ENCODE measurements at regions not wholly inside any gene's neighbourhood (a gene's known extent, or its start where the extent isn't known, plus 50 kb on each side); places are given as distances from the start of the nearest gene placed in this dataset.
"Not testable (repeated sequence)": the region's sequence is repeated elsewhere in the genome, so short reads cannot be mapped to it uniquely, and the experiment has no call there.

DNA sequence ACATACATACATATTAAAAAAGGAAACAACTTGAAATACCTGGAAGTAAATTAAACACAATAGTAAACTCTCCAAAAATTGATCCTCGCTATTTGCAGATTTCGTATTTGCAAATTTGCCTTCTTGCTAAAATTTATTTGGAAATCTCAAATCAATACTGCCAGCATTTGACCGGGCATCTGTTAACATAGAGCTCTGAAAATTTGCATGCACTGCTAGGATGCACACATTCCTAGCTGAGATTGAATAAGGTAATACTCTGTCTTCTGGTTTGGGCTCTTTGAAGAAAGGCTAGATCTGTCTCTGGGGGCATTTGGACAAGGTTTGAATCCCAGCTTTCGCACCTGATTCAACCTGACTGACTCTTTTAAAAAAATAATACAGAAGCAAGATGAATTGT is 729.1 kb upstream of the MGAT4C start:
- TF ChIP-seq, protein P1, sequence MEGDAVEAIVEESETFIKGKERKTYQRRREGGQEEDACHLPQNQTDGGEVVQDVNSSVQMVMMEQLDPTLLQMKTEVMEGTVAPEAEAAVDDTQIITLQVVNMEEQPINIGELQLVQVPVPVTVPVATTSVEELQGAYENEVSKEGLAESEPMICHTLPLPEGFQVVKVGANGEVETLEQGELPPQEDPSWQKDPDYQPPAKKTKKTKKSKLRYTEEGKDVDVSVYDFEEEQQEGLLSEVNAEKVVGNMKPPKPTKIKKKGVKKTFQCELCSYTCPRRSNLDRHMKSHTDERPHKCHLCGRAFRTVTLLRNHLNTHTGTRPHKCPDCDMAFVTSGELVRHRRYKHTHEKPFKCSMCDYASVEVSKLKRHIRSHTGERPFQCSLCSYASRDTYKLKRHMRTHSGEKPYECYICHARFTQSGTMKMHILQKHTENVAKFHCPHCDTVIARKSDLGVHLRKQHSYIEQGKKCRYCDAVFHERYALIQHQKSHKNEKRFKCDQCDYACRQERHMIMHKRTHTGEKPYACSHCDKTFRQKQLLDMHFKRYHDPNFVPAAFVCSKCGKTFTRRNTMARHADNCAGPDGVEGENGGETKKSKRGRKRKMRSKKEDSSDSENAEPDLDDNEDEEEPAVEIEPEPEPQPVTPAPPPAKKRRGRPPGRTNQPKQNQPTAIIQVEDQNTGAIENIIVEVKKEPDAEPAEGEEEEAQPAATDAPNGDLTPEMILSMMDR (IDR thresholded peaks at IDR 0.05): no peak
- DNase-seq (ENCODE audit: low spot score): no peak
- Histone ChIP-seq H3K27ac (no peak overlapping the region), H3K4me3 (no peak overlapping the region)

- not testable (repeated sequence) for H3K4me3 ChIP-seq; H3K27ac ChIP-seq; DNase-seq (ENCODE audit: low spot score)
These were observed 714.4 kb upstream of the MGAT4C start for GRCh38 chr12:86970595-86970994.

GRCh38 chr12:86959766-86960458 is 703.7 kb upstream of the MGAT4C start:
- no peak overlapping the region for H3K4me3 ChIP-seq
- TF ChIP-seq, protein P1 (IDR thresholded peaks at IDR 0.05): no peak
- H3K27ac ChIP-seq: no peak overlapping the region
- no peak for DNase-seq (ENCODE audit: low spot score)

DNA sequence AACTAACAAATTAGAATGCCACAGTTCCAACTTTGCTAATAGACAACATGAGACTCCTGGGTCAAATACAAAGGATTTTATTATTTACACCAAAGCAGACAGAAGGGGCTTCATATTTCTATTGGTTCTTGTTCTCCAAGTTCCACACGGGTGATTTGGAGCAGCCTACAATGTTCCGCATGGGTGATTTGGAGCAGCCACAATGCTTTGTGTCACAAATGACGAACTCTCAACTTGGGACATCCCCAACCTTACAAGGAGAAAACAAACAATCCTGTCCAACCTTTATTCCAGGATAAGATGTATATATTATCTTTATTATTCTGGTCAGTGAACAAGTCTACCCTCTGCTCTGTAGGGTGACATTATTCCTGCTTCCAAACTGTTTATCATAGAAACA is 694.3 kb upstream of the MGAT4C start:
- no peak for DNase-seq (ENCODE audit: low spot score)
- TF ChIP-seq, protein P1 (IDR thresholded peaks at IDR 0.05): no peak
- no peak overlapping the region for H3K4me3 ChIP-seq
- no peak overlapping the region for H3K27ac ChIP-seq

GRCh38 chr12:86950043-86950442 is 693.9 kb upstream of the MGAT4C start:
- H3K4me3 ChIP-seq: no peak overlapping the region
- TF ChIP-seq, protein P1 (IDR thresholded peaks at IDR 0.05): no peak
- no peak for DNase-seq (ENCODE audit: low spot score)
- no peak overlapping the region for H3K27ac ChIP-seq

GRCh38 chr12:86948851-86949250 is 692.7 kb upstream of the MGAT4C start:
- no peak for DNase-seq (ENCODE audit: low spot score)
- Histone ChIP-seq H3K4me3 (no peak overlapping the region), H3K27ac (no peak overlapping the region)
- TF ChIP-seq, protein P1 (IDR thresholded peaks at IDR 0.05): no peak

DNA sequence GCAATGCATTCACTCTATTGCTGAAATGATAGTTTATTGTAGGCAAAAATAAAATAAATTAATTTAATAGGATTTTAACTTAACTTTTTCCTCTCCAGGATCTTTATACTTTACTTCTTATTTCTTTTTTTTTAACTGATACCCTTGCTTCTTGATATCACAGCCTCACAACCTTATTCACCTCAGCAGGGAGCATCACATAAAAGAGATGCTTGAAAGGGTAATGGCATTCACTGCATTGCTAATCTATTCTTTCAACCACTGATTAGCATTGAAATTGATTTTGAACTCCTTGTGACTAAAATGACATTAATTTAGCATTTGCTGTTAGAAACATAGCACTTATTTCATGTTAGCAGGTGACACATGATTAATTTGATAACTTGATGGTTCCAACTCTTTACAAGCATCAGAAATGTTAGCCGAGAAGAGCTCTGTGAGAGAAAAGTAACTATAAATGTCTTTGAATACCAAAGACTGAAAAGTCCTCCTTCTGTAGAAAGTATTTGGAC is 689.5 kb upstream of the MGAT4C start:
- Histone ChIP-seq H3K27ac (no peak overlapping the region), H3K4me3 (no peak overlapping the region)
- DNase-seq (ENCODE audit: low spot score): no peak
- TF ChIP-seq, protein P1 (IDR thresholded peaks at IDR 0.05): no peak

DNA sequence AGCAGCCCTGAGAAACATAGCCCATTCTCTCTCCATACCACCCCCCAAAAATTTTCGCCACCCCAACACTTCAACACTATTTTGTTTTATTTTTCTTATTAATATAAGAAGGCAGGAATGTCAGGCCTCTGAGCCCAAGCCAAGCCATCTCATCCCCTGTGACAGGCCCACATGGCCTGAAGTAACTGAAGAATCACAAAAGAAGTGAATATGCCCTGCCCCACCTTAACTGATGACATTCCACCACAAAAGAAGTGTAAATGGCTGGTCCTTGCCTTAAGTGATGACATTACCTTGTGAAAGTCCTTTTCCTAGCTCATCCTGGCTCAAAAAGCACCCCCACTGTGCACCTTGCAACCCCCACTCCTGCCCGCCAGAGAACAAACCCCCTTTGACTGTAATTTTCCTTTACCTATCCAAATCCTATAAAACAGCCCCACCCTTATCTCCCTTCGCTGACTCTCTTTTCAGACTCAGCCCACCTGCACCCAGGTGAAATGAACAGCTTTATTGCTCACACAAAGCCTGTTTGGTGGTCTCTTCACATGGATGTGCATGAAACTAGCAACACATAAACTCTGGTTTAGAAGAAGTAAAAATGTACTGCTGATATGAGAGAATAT is 688.1 kb upstream of the MGAT4C start:
- not testable (repeated sequence) for H3K27ac ChIP-seq; DNase-seq (ENCODE audit: low spot score); H3K4me3 ChIP-seq

All from coronary artery (tissue), 2 donors.